WI38 (cell line): ENCODE measurements at regions not wholly inside any gene's neighbourhood (a gene's known extent, or its start where the extent isn't known, plus 50 kb on each side); places are given as distances from the start of the nearest gene placed in this dataset.

Experiments used
- H3K4me3 ChIP-seq: 2 replicates; pipeline ENCODE4 v1.5.1; 2011; ENCODE audit warnings: low read depth, mild to moderate bottlenecking, control low read depth, low read length
- CTCF ChIP-seq: IDR thresholded peaks from 2 replicates; pipeline ENCODE4 v1.5.1; 2012; ENCODE audit warnings: low read depth, mild to moderate bottlenecking, control low read depth, low read length

- TF ChIP-seq CTCF, result no peak
- no peak overlapping the region for H3K4me3 ChIP-seq
These were observed 310.2 kb upstream of the PCDH20 start for GRCh38 chr13:61725806-61726205.

GRCh38 chr13:61722119-61722518 lies 306.5 kb upstream of the PCDH20 start:
- H3K4me3 ChIP-seq, result no peak overlapping the region
- TF ChIP-seq CTCF, result no peak

- H3K4me3 ChIP-seq, result no peak overlapping the region
- no peak for TF ChIP-seq CTCF
These were observed 297.0 kb upstream of the PCDH20 start for GRCh38 chr13:61712621-61713020.

GRCh38 chr13:61709258-61709657 lies 293.6 kb upstream of the PCDH20 start:
- no peak for TF ChIP-seq CTCF
- H3K4me3 ChIP-seq, result no peak overlapping the region

- H3K4me3 ChIP-seq, result no peak overlapping the region
- no peak for TF ChIP-seq CTCF
These were observed 291.2 kb upstream of the PCDH20 start for GRCh38 chr13:61706899-61707298.

GRCh38 chr13:61700620-61701019 lies 285.0 kb upstream of the PCDH20 start:
- no peak overlapping the region for H3K4me3 ChIP-seq
- TF ChIP-seq CTCF, result no peak

- no peak for TF ChIP-seq CTCF
- no peak overlapping the region for H3K4me3 ChIP-seq
These were observed 284.5 kb upstream of the PCDH20 start for GRCh38 chr13:61700181-61700580.

GRCh38 chr13:61696676-61697075 lies 281.0 kb upstream of the PCDH20 start:
- TF ChIP-seq CTCF, result no peak

More at GRCh38 chr13:61696676-61697075, 281.0 kb upstream of the PCDH20 start:
- H3K4me3 ChIP-seq, result no peak overlapping the region
